HG03196 (cell line): ENCODE measurements at regions not wholly inside any gene's neighbourhood (a gene's known extent, or its start where the extent isn't known, plus 50 kb on each side); places are given as distances from the start of the nearest gene placed in this dataset.

ENCODE experiments used
- ATAC-seq: cut with Tn5 transposase; IDR thresholded peaks from one replicate; pipeline ENCODE4 v1.9.1; 2021; ENCODE audit not compliant: unreplicated experiment

DNA sequence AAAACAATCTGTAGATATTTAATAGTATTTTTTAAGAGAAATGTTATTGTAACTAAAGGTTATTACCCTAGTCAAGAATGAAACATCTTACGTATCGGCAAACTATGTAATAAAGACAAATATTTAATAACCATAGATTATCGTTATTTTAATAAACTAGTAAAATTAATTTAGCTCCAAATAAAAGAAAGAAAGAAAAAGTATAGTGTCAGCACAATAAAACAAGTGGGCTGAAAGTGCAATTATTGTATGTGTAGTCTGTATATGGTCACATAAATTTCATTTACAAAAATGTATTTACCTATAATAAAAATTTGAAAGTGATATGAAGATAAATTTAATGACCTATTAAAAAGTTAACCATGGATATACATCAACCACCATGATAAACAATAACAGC lies 1258.4 kb upstream of the MIR17HG start:
- no peak for ATAC-seq

GRCh38 chr13:90091611-90092010 lies 1255.9 kb upstream of the MIR17HG start:
- ATAC-seq, result no peak

GRCh38 chr13:90094357-90094756 lies 1253.1 kb upstream of the MIR17HG start:
- no peak for ATAC-seq

GRCh38 chr13:90098577-90098976 lies 1248.9 kb upstream of the MIR17HG start:
- no peak for ATAC-seq

GRCh38 chr13:90099847-90100246 lies 1247.6 kb upstream of the MIR17HG start:
- no peak for ATAC-seq

GRCh38 chr13:90103099-90103784 lies 1244.2 kb upstream of the MIR17HG start:
- no peak for ATAC-seq

DNA sequence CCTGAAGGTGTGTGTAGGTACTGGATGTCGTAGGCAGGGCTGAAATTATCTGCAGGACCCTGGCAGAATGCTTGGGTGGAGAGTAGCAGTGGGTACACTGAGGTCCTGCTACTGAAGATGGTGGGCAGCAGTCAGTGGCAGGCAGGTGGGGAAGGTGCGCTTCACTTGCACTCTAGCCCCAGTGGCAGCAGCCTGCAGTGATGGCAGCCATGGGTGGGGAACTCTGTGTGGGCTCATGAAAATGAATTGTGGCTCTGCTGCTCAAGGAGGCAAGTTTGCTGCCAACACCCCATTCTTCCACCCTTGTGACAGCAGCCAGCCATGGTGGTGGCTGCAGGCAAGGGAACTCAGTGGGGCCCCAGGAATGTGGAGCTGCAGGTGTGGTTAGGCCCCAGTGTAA lies 1242.7 kb upstream of the MIR17HG start:
- ATAC-seq, result no peak

DNA sequence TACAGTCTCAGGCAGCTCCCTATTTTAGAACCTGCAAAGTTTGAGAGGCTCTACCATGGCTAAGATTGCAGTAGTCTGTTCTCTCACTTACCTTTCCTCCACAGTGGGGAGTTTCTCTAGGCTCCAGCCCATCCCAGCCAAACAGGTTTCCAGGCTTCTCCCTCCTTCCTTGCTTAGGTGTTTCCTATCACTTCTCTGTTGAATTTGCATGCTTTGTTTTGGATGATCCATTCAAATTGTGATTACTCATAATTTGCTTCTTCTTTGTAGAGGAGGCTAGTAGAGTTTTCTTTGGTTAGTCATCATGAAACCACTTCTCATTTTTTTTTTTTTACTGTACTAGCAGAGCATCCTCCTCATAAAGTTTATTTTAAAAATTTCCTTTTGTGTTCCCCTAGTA lies 1242.2 kb upstream of the MIR17HG start:
- ATAC-seq, result no peak

DNA sequence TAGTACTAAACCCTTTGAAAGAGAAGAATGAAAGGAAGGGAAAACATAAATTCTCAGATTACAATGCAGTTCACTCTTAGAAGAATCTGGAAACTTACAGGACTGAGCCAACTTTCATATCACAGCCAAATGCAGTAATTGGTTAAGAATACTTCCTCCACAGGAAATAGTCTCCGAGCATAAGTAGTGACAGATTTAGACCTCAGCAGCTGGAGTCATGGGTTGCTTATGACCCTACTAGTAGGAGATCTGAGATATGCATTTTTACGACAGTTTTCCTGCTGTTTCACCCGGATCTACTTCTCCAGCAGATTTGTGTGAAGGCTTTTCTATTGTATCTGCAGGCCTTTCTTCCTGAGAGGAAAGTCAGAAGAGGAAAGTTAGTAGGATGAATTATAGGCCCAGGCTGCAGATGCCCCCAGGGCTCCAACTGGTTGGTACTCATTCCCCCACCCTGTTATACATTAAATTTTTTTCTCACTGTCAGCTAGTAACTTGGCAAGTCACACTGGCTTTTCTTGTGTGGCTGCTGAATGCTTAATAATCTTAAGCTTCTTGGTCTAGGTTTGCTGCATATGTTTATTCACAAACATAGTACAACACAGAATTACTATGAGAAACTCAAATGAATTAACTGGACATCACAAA lies 1241.5 kb upstream of the MIR17HG start:
- no peak for ATAC-seq

DNA sequence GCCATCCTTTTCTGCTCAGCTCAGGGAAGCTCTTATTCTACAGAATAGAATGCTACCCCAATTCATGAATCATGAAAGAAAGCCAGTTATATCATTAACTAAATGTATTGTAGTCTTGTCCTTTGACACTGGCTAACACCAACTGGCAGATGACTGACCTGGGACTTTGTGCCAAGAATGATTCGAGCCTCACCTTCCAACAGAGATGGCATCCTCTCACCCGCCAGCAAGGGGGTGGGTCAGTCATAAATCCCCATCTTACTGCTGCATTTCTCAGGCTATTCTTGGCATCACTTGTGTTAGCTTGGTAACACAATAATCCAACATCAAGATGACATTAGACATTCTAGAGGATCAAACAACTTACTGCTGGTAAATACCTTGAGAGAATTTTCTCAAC lies 1239.8 kb upstream of the MIR17HG start:
- ATAC-seq, result no peak

DNA sequence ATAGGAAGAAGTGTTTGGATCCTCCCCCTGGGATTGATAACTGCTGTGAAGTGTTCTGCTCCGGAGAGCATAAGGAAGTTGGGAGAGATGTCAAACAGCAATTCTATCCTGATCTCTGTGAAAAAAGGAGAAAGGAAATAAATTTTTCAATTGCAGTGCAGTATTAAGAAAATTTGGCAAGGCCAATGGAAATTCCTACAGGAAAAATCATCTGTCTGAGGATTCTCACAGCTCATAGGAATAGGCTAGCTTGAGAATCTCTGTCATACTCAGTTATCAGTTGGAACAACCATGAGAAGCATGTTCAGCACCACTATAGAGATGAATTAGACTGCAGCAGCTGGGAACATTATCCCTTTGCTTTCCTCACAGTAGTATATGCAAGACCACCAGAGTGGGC lies 1238.9 kb upstream of the MIR17HG start:
- no peak for ATAC-seq

- no peak for ATAC-seq
These were observed 1231.4 kb upstream of the MIR17HG start for GRCh38 chr13:90116121-90116520.

DNA sequence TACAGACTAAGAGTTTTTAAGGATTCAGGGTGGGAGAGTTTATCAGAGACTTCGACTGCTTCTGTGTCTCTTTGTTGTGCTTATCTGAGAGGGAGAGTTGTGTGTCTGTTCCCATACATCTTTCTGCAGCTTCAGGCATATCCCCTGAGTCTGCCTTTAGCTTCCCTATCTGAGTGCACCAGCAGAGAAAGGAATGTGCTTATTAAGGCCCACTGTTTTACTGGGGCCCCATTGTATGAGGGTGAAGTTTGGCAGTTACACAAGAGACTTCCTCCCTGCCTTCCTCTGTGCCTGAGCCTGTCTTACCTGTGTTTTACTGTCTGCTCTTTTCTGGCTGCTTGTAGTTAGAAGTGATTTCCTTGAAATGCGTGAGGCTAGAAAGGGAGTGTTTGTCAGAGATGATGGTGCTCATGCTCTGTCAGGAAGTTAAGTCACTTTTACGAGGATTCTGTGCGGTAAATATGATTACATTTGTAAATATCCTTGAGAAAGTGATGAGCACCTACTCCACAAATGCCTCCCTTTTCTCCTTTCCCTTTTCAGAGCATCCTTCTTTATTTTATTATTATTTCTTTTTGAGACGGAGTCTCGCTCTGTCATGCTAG lies 1228.9 kb upstream of the MIR17HG start:
- ATAC-seq, result no peak

GRCh38 chr13:90120026-90120425 lies 1227.5 kb upstream of the MIR17HG start:
- ATAC-seq, result no peak

- ATAC-seq, result no peak
These were observed 1225.7 kb upstream of the MIR17HG start for GRCh38 chr13:90121784-90122183.

DNA sequence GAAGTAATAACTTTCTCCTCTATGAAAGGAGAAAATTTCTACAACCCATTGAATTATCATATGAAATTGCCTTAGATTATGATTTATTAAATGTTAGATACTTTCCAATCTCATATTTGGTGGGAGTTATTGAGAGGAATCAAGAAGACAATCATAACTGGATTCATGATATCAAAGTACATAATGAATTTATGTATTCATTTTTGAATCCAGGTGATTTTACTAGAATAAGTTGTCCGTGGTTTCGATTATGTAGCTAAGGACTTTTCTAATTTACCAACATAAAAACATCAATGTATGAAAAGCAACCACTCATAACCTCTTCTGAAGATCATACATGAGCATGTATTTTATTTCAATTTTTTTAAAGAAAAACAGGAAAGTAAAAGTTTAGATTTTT lies 1225.0 kb upstream of the MIR17HG start:
- no peak for ATAC-seq

DNA sequence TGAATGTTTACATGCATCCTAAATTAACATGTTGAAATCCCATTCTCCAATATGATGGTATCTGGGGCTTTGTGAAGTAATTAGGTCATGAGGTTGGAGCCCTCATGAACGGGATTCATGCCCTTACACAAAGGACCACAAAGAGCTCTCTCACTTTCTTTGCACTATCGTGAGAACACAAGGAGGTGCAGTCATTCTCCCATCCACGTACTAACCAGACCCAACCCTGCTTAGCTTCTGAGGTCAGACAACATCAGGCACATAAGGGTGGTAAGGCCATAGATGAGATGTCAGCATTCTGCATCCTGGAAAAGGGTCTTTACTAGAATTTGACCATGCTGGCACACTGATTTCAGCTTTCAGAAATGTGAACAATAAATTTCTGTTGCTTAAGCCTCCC lies 1211.9 kb upstream of the MIR17HG start:
- no peak for ATAC-seq

DNA sequence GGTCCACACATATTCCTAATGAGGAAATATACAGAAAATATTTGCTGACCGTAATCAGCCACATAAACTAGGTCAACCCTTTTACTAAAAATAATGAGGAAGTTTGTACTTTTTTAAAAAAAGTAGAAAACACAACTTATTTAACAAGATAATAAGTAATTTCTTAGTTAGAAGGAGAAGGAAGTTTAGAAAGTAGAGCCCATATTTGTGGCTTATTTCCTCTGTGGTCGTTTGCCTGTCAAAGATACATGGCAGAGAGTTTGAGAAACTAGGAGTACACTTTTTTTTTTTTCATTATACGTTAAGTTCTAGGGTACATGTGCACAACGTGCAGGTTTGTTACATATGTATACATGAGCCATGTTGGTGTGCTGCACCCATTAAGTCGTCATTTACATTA lies 1205.2 kb upstream of the MIR17HG start:
- ATAC-seq, result no peak

- no peak for ATAC-seq
These were observed 1193.1 kb upstream of the MIR17HG start for GRCh38 chr13:90154311-90154960.

- ATAC-seq, result no peak
These were observed 1191.1 kb upstream of the MIR17HG start for GRCh38 chr13:90156390-90156789.

- ATAC-seq, result no peak
These were observed 1178.5 kb upstream of the MIR17HG start for GRCh38 chr13:90168953-90169352.

- ATAC-seq, result no peak
These were observed 1177.3 kb upstream of the MIR17HG start for GRCh38 chr13:90170208-90170607.
